ENCODE measurements at regions not wholly inside any gene's neighbourhood (a gene's known extent, or its start where the extent isn't known, plus 50 kb on each side); places are given as distances from the start of the nearest gene placed in this dataset.
"Not testable (repeated sequence)": the region's sequence is repeated elsewhere in the genome, so short reads cannot be mapped to it uniquely, and the experiment has no call there.

DNA sequence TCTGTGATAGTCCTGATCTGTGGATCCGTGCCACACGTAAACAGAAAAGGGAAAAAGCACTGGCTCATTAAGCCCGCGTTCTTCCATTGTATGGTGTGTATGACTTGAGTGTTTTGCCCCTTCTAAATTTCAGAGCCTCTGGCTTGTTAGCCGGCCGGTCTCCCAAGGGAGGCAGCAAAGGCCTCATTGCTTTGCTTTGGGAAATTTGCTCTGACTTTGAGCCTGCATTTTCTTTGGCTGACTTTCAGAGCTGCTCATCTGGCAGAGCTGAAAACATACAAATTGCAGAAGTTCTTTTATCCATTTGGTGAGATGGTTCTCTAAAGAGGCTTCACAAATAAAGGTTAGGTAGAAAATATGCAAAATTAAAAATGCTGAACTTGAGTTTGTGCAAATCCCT lies 123.0 kb downstream of the UTRN start:
- TF ChIP-seq HNF4G (IDR thresholded peaks at IDR 0.05) (no peak), JUND (IDR thresholded peaks at IDR 0.05) (no peak), CTCF (IDR thresholded peaks at IDR 0.05; ENCODE audit: low read depth, low read length, missing input control) (no peak), TAF1 (conservative IDR thresholded peaks at IDR 0.05) (no peak), FOXA2 (IDR thresholded peaks at IDR 0.05) (no peak), FOXA1 (IDR thresholded peaks at IDR 0.05) (no peak), GABPA (IDR thresholded peaks at IDR 0.05 in 1 of 2, conservative IDR thresholded peaks at IDR 0.05 in 1 of 2) (no peak), RAD21 (IDR thresholded peaks at IDR 0.05) (no peak)
- Histone ChIP-seq H3K27ac (ENCODE audit: low read depth in 1 of 2, low read length in 2 of 2) (no peak overlapping the region), H3K9me3 (ENCODE audit: control insufficient read depth in 4 of 4, low read length in 3 of 4) (no peaks in the 10 kb centered on the region), H3K36me3 (ENCODE audit: control insufficient read depth in 4 of 4, insufficient read depth in 3 of 4, low read depth in 1 of 4, low read length in 3 of 4) (no peaks in the 10 kb centered on the region), H3K27me3 (ENCODE audit: control insufficient read depth in 4 of 4, insufficient read depth in 4 of 4, low read length in 3 of 4) (no peaks in the 10 kb centered on the region), H3K4me1 (ENCODE audit: control insufficient read depth in 4 of 4, insufficient read depth in 4 of 4, low read length in 3 of 4) (peaks cover 0 to 2% (median 0%) of the 10 kb centered on the region in 4 donors), H3K9ac (ENCODE audit: low read depth in 1 of 2, low read length in 2 of 2) (no peak overlapping the region), H3K4me3 (ENCODE audit: low read depth in 1 of 3, low read length in 3 of 3) (no peak overlapping the region)
- no peak for DNase-seq (ENCODE audit: low spot score)
- WGBS: 91% methylated on average over 6 of the region's 6 CpGs

- Histone ChIP-seq H3K27ac (ENCODE audit: low read depth in 1 of 2, low read length in 2 of 2) (no peak overlapping the region), H3K36me3 (ENCODE audit: control insufficient read depth in 4 of 4, insufficient read depth in 3 of 4, low read depth in 1 of 4, low read length in 3 of 4) (no peaks in the 10 kb centered on the region), H3K4me3 (ENCODE audit: low read depth in 1 of 3, low read length in 3 of 3) (no peak overlapping the region), H3K9me3 (ENCODE audit: control insufficient read depth in 4 of 4, low read length in 3 of 4) (no peaks in the 10 kb centered on the region), H3K27me3 (ENCODE audit: control insufficient read depth in 4 of 4, insufficient read depth in 4 of 4, low read length in 3 of 4) (no peaks in the 10 kb centered on the region), H3K9ac (ENCODE audit: low read depth in 1 of 2, low read length in 2 of 2) (no peak overlapping the region), H3K4me1 (ENCODE audit: control insufficient read depth in 4 of 4, insufficient read depth in 4 of 4, low read length in 3 of 4) (peaks cover 0 to 2% (median 0%) of the 10 kb centered on the region in 4 donors)
- no peak for TF ChIP-seq CTCF (IDR thresholded peaks at IDR 0.05; ENCODE audit: low read depth, low read length, missing input control)
- TF ChIP-seq, protein P1, sequence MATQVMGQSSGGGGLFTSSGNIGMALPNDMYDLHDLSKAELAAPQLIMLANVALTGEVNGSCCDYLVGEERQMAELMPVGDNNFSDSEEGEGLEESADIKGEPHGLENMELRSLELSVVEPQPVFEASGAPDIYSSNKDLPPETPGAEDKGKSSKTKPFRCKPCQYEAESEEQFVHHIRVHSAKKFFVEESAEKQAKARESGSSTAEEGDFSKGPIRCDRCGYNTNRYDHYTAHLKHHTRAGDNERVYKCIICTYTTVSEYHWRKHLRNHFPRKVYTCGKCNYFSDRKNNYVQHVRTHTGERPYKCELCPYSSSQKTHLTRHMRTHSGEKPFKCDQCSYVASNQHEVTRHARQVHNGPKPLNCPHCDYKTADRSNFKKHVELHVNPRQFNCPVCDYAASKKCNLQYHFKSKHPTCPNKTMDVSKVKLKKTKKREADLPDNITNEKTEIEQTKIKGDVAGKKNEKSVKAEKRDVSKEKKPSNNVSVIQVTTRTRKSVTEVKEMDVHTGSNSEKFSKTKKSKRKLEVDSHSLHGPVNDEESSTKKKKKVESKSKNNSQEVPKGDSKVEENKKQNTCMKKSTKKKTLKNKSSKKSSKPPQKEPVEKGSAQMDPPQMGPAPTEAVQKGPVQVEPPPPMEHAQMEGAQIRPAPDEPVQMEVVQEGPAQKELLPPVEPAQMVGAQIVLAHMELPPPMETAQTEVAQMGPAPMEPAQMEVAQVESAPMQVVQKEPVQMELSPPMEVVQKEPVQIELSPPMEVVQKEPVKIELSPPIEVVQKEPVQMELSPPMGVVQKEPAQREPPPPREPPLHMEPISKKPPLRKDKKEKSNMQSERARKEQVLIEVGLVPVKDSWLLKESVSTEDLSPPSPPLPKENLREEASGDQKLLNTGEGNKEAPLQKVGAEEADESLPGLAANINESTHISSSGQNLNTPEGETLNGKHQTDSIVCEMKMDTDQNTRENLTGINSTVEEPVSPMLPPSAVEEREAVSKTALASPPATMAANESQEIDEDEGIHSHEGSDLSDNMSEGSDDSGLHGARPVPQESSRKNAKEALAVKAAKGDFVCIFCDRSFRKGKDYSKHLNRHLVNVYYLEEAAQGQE (IDR thresholded peaks at IDR 0.05): no peak
- no peak for TF ChIP-seq HNF4G (IDR thresholded peaks at IDR 0.05)
- no peak for TF ChIP-seq RXRA (IDR thresholded peaks at IDR 0.05)
- no peak for TF ChIP-seq RAD21 (IDR thresholded peaks at IDR 0.05)
- TF ChIP-seq TAF1 (conservative IDR thresholded peaks at IDR 0.05): no peak
- TF ChIP-seq EGR1 (IDR thresholded peaks at IDR 0.05; ENCODE audit: low read depth in 2 of 2): no peak
- TF ChIP-seq, protein P2, sequence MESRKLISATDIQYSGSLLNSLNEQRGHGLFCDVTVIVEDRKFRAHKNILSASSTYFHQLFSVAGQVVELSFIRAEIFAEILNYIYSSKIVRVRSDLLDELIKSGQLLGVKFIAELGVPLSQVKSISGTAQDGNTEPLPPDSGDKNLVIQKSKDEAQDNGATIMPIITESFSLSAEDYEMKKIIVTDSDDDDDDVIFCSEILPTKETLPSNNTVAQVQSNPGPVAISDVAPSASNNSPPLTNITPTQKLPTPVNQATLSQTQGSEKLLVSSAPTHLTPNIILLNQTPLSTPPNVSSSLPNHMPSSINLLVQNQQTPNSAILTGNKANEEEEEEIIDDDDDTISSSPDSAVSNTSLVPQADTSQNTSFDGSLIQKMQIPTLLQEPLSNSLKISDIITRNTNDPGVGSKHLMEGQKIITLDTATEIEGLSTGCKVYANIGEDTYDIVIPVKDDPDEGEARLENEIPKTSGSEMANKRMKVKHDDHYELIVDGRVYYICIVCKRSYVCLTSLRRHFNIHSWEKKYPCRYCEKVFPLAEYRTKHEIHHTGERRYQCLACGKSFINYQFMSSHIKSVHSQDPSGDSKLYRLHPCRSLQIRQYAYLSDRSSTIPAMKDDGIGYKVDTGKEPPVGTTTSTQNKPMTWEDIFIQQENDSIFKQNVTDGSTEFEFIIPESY (IDR thresholded peaks at IDR 0.05): no peak
- TF ChIP-seq GABPA (IDR thresholded peaks at IDR 0.05 in 1 of 2, conservative IDR thresholded peaks at IDR 0.05 in 1 of 2): no peak
- TF ChIP-seq FOXA2 (IDR thresholded peaks at IDR 0.05): no peak
- DNase-seq (ENCODE audit: low spot score): no peak
Observed at GRCh38 chr6:144410059-144410458, 124.9 kb downstream of the UTRN start.

GRCh38 chr6:144410574-144410973 lies 125.4 kb downstream of the UTRN start:
- H3K4me3 ChIP-seq (ENCODE audit: low read depth in 1 of 3, low read length in 3 of 3); H3K9me3 ChIP-seq (ENCODE audit: control insufficient read depth in 4 of 4, low read length in 3 of 4); H3K27me3 ChIP-seq (ENCODE audit: control insufficient read depth in 4 of 4, insufficient read depth in 4 of 4, low read length in 3 of 4); DNase-seq (ENCODE audit: low spot score); H3K9ac ChIP-seq (ENCODE audit: low read depth in 1 of 2, low read length in 2 of 2); H3K36me3 ChIP-seq (ENCODE audit: control insufficient read depth in 4 of 4, insufficient read depth in 3 of 4, low read depth in 1 of 4, low read length in 3 of 4); H3K27ac ChIP-seq (ENCODE audit: low read depth in 1 of 2, low read length in 2 of 2); H3K4me1 ChIP-seq (ENCODE audit: control insufficient read depth in 4 of 4, insufficient read depth in 4 of 4, low read length in 3 of 4): not testable (repeated sequence)
- 95% methylated on average over 2 of the region's 2 CpGs for WGBS

Measured in liver (tissue), 8 donors.